ENCODE measurements at regions not wholly inside any gene's neighbourhood (a gene's known extent, or its start where the extent isn't known, plus 50 kb on each side); places are given as distances from the start of the nearest gene placed in this dataset.
A peak's percentile ranks its signal among the peaks of the same experiment; 100 is the strongest.

- DNase-seq: no peak
These were observed 133.4 kb upstream of the CDH4 start for GRCh38 chr20:61118429-61119224.

- DNase-seq: no peak
These were observed 132.8 kb upstream of the CDH4 start for GRCh38 chr20:61119273-61119672.

GRCh38 chr20:61119794-61120410, 132.2 kb upstream of the CDH4 start:
- peak; percentile 78 for DNase-seq

- peak; percentile 77 for DNase-seq
These were observed 131.2 kb upstream of the CDH4 start for GRCh38 chr20:61120595-61121515.

GRCh38 chr20:61121661-61122060, 130.4 kb upstream of the CDH4 start:
- DNase-seq: no peak

- no peak for DNase-seq
These were observed 128.8 kb upstream of the CDH4 start for GRCh38 chr20:61123286-61123685.

GRCh38 chr20:61123751-61124368, 128.2 kb upstream of the CDH4 start:
- no peak for DNase-seq

- DNase-seq: no peak
These were observed 127.0 kb upstream of the CDH4 start for GRCh38 chr20:61125076-61125475.

- DNase-seq: no peak
These were observed 126.4 kb upstream of the CDH4 start for GRCh38 chr20:61125546-61126180.

GRCh38 chr20:61126369-61127195, 125.5 kb upstream of the CDH4 start:
- no peak for DNase-seq

GRCh38 chr20:61127311-61128039, 124.6 kb upstream of the CDH4 start:
- DNase-seq: no peak

- no peak for DNase-seq
These were observed 123.3 kb upstream of the CDH4 start for GRCh38 chr20:61128701-61129269.

- DNase-seq: no peak
These were observed 122.8 kb upstream of the CDH4 start for GRCh38 chr20:61129311-61129710.

- no peak for DNase-seq
These were observed 121.9 kb upstream of the CDH4 start for GRCh38 chr20:61130156-61130555.

GRCh38 chr20:61131944-61132343, 120.1 kb upstream of the CDH4 start:
- no peak for DNase-seq

- DNase-seq: no peak
These were observed 118.5 kb upstream of the CDH4 start for GRCh38 chr20:61133611-61134010.

- DNase-seq: no peak
These were observed 117.6 kb upstream of the CDH4 start for GRCh38 chr20:61134296-61135030.

- no peak for DNase-seq
These were observed 116.8 kb upstream of the CDH4 start for GRCh38 chr20:61135266-61135665.

- no peak for DNase-seq
These were observed 116.1 kb upstream of the CDH4 start for GRCh38 chr20:61135968-61136367.

GRCh38 chr20:61138566-61138965, 113.5 kb upstream of the CDH4 start:
- no peak for DNase-seq

Data from MV-4-11 (cell line).